ENCODE measurements at regions not wholly inside any gene's neighbourhood (a gene's known extent, or its start where the extent isn't known, plus 50 kb on each side); places are given as distances from the start of the nearest gene placed in this dataset.
"Not testable (repeated sequence)": the region's sequence is repeated elsewhere in the genome, so short reads cannot be mapped to it uniquely, and the experiment has no call there.

DNA sequence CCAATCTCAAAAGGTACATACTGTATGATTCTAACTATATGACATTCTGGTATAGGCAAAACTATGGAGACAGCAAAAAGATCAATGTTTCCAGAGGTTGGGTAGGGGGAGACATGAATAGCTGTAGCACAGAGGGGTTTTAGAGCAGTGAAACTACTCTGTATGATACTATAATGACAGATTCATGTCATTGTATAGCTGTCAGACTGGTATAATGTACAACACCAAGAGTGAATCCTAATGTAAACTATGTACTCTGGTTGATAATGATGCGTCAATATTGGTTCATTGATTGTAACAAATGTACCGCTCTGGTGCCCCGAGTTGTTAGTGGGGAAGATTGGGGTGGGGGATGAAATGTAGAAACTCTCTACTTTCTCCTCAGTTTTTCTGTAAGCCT lies 172.4 kb upstream of the SPOPL start:
- intact Hi-C loops (cut with DNase I), result no loop called here
- DNase-seq, result no peak

GRCh38 chr2:138329591-138329990 lies 172.0 kb upstream of the SPOPL start:
- no peak for DNase-seq
- intact Hi-C loops (cut with DNase I), result no loop called here

GRCh38 chr2:138333121-138333520 lies 168.4 kb upstream of the SPOPL start:
- no peak for DNase-seq
- intact Hi-C loops (cut with DNase I), result no loop called here

GRCh38 chr2:138333677-138334076 lies 167.9 kb upstream of the SPOPL start:
- no peak for DNase-seq

DNA sequence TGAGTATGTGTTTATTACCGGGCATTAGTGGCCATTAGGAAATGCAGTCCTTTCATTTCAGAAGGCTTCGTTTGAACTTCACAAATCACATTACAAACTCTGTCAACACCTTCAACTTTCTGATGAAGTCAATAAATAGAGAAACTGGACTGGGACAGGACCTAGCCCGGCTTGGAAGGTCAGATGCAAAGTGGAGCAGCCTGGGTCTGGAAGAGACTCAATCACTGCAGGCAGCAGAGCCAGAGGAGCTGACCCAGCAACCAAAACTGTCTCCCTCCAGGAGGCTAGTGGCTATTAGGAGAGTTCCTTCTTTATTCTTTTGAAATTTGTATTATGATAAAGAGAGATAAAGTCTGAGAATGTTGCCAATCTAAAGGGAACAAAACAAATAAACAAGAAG lies 167.2 kb upstream of the SPOPL start:
- intact Hi-C loops (cut with DNase I), result no loop called here
- no peak for DNase-seq

More at GRCh38 chr2:138333677-138334076, 167.9 kb upstream of the SPOPL start:
- intact Hi-C loops (cut with DNase I), result no loop called here

GRCh38 chr2:138335036-138335435 lies 166.5 kb upstream of the SPOPL start:
- intact Hi-C loops (cut with DNase I), result no loop called here
- DNase-seq, result no peak

GRCh38 chr2:138336146-138336545 lies 165.4 kb upstream of the SPOPL start:
- intact Hi-C loops (cut with DNase I), result no loop called here

GRCh38 chr2:138355244-138355643 lies 146.3 kb upstream of the SPOPL start:
- intact Hi-C loops (cut with DNase I), result no loop called here
- DNase-seq, result no peak

More at GRCh38 chr2:138336146-138336545, 165.4 kb upstream of the SPOPL start:
- DNase-seq, result no peak

GRCh38 chr2:138356178-138356577 lies 145.4 kb upstream of the SPOPL start:
- DNase-seq, result no peak
- intact Hi-C loops (cut with DNase I), result no loop called here

DNA sequence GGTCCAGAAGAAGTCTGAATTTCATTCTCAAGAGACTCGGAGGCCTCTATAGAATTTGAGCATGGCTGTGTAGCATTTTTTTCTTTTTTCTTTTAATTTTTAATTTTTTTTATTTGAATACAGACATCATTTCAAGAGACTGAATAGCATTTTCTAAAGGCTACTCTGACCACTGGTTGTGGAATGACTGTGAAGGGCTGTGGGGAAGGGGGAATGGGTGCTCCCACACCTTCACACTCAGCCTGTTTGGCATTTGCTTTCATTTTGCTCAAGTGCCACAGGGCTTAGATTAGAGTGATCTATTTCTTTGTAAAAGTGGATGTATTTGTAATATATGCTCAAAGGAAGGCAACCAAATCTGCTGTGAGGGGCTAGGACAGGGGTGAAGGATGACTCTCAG lies 142.0 kb upstream of the SPOPL start:
- intact Hi-C loops (cut with DNase I), result no loop called here
- no peak for DNase-seq

- intact Hi-C loops (cut with DNase I), result no loop called here
- no peak for DNase-seq
Observed at GRCh38 chr2:138364554-138365162, 136.9 kb upstream of the SPOPL start.

DNA sequence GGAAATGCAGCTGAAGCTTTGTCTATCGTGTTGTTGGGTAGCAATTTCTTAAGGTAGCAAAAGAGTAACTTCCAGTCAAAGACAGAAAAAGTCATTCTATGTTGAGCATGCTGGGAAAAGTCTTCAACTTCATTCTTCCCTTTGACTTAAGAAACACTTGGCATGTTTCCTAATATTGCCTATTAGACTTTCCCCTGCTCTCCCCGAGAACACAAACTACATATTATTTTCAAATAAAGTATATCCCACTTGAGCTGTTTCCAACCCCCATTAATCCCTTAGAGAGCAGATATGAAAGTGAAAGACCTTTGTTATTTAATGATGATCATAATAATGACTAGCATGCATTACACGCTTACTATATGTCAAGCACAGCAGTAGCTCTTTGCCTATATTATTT lies 136.0 kb upstream of the SPOPL start:
- no peak for DNase-seq
- intact Hi-C loops (cut with DNase I), result no loop called here

GRCh38 chr2:138369856-138370255 lies 131.7 kb upstream of the SPOPL start:
- no peak for DNase-seq
- intact Hi-C loops (cut with DNase I), result loop anchor here (10.0 kb wide), 1 partner anchor 425 kb away; no protein-coding TSS in a partner anchor

DNA sequence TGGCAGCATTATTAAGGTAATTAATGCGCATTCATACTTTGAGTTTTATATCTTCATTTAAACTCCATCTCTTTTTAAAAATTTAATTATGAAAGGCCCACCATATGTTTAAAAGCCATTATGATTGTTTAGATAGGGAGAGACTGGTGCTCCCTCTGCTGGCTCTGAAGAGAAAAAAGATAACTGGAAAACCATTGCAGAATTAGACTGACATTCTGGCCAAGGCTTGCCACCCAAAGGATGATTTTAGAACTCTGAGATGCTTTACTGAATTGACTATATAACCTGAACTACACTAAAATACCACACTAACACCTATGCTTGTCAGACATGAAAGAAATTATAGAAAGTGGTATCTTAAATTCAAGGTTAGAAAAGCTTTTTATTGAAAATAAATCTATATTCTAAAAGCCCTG lies 127.6 kb upstream of the SPOPL start:
- intact Hi-C loops (cut with DNase I), result loop anchor here (10.0 kb wide), 1 partner anchor 429 kb away; no protein-coding TSS in a partner anchor
- DNase-seq, result peak in 17 of 42 donors; percentile 8 to 64 (median 26)

GRCh38 chr2:138381373-138381772 lies 120.2 kb upstream of the SPOPL start:
- intact Hi-C loops (cut with DNase I), result no loop called here
- DNase-seq, result no peak

- intact Hi-C loops (cut with DNase I), result no loop called here
- DNase-seq, result no peak
Observed at GRCh38 chr2:138382672-138383071, 118.9 kb upstream of the SPOPL start.

- intact Hi-C loops (cut with DNase I); DNase-seq: not testable (repeated sequence)
Observed at GRCh38 chr2:138386191-138386590, 115.4 kb upstream of the SPOPL start.

DNA sequence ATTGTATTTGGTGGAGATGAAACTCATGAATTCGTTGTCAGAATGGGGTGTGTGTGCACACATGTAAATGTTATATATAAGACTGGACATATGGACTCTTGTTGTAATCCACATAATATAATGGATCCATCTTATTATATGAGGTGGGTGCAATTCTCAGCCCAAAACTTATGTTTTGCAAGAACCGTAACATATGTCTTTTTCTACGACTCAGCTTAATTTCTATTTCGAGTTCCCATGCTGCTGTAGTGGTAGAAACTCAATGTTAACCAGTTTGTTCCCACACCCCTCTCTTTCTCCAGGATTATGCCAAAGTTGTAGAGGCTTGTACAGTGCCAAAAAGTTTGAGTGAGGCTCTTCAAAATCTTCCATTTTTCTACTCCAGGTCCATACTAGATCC lies 112.5 kb upstream of the SPOPL start:
- intact Hi-C loops (cut with DNase I), result no loop called here
- DNase-seq, result no peak

DNA sequence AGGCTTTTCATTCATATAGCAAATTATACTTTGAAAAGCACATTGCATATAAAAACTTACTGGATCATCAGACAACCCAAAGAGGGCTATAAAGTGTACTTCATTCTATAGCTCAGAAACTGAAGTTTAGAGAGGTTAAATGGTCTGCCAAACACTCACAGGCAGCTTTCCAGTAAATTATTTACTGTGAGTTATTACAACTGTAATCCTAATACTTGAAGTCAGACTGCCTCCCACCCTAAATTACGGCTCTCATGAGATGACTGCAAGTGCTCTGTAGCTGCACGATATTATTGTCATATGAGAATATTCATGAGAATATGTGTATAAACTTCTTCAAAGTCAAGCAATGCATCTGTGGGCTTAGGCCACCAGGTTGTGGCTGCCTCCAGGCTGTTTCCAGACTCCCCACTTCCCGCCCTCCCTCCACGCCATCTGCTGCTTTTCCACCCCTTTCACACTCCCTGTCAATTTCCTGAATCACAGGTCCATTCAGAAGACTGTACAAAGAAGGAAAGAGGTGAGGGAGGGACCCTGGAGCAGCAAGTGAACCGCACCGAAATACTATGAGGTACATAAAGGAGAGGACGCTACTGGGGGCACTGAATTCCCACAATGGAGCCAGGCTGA lies 111.1 kb upstream of the SPOPL start:
- intact Hi-C loops (cut with DNase I), result no loop called here
- no peak for DNase-seq

DNA sequence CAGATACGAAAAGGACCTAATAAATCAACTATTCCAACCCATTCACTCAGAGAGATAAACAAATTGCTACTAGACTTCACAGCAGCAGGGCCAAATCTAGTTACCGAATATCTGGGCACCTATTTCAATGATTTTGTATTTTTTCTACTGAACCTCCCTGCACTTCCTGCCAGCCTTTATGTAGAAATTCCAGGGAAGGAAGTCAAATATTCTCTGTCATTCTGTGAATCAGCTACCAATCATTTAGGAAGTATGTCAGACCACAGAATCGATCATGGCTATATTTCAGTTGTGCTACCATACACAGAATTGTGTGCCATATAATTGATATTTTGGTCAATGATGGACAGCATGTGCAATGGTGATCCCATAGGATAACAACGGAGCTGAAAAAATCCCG lies 109.6 kb upstream of the SPOPL start:
- DNase-seq, result no peak
- intact Hi-C loops (cut with DNase I), result no loop called here

All from head of caudate nucleus (tissue), 42 donors.